Kidney epithelial cell (primary cell): ENCODE measurements at regions not wholly inside any gene's neighbourhood (a gene's known extent, or its start where the extent isn't known, plus 50 kb on each side); places are given as distances from the start of the nearest gene placed in this dataset.
"Not testable (repeated sequence)": the region's sequence is repeated elsewhere in the genome, so short reads cannot be mapped to it uniquely, and the experiment has no call there.

Source experiments
- DNase-seq: peaks from one replicate; pipeline ENCODE4 v3.0.0-alpha.2; 2010; ENCODE audit warnings: low read depth
- H3K27me3 ChIP-seq: 2 replicates; pipeline ENCODE4 v1.6.0; 2011; ENCODE audit warnings: low read length; ENCODE audit not compliant: control insufficient read depth, insufficient read depth
- H3K36me3 ChIP-seq: 2 replicates; pipeline ENCODE4 v1.5.1; 2011; ENCODE audit warnings: low read length; ENCODE audit not compliant: control insufficient read depth, insufficient read depth
- H3K4me3 ChIP-seq: 2 replicates; pipeline ENCODE4 v1.5.1; 2011; ENCODE audit warnings: low read depth, mild to moderate bottlenecking, control low read depth, low read length
- CTCF ChIP-seq: IDR thresholded peaks from 2 replicates; pipeline ENCODE4 v1.5.1; 2011; ENCODE audit warnings: mild to moderate bottlenecking, moderate library complexity, low read length, control low read depth, inconsistent platforms; ENCODE audit not compliant: insufficient read depth, poor library complexity, severe bottlenecking

GRCh38 chrX:109889289-109890006 is 113.5 kb upstream of the TMEM164 start:
- Histone ChIP-seq H3K36me3 (no peaks in the 10 kb centered on the region), H3K4me3 (no peak overlapping the region), H3K27me3 (no peaks in the 10 kb centered on the region)
- DNase-seq, result no peak
- TF ChIP-seq CTCF, result no peak

GRCh38 chrX:109890300-109890699 is 112.6 kb upstream of the TMEM164 start:
- Histone ChIP-seq H3K4me3 (no peak overlapping the region), H3K27me3 (no peaks in the 10 kb centered on the region), H3K36me3 (no peaks in the 10 kb centered on the region)
- no peak for DNase-seq
- TF ChIP-seq CTCF, result no peak

GRCh38 chrX:109890910-109891502 is 111.9 kb upstream of the TMEM164 start:
- Histone ChIP-seq H3K4me3 (no peak overlapping the region), H3K27me3 (no peaks in the 10 kb centered on the region), H3K36me3 (no peaks in the 10 kb centered on the region)
- TF ChIP-seq CTCF, result peak; percentile 86
- peak; percentile 0 for DNase-seq

GRCh38 chrX:109896024-109896423 is 106.9 kb upstream of the TMEM164 start:
- not testable (repeated sequence) for H3K27me3 ChIP-seq, DNase-seq, H3K4me3 ChIP-seq, H3K36me3 ChIP-seq

- no peak for TF ChIP-seq CTCF
- peaks cover 2% of the 10 kb centered on the region for H3K27me3 ChIP-seq
- no peaks in the 10 kb centered on the region for H3K36me3 ChIP-seq
- DNase-seq, result peak; percentile 26
- H3K4me3 ChIP-seq, result no peak overlapping the region
These were observed 100.2 kb upstream of the TMEM164 start for GRCh38 chrX:109902665-109903064.

GRCh38 chrX:109911046-109911445 is 91.9 kb upstream of the TMEM164 start:
- TF ChIP-seq CTCF, result peak; percentile 41
- peaks cover under 1% of the 10 kb centered on the region for H3K27me3 ChIP-seq
- no peak overlapping the region for H3K4me3 ChIP-seq
- no peak for DNase-seq
- no peaks in the 10 kb centered on the region for H3K36me3 ChIP-seq

GRCh38 chrX:109912993-109913392 is 89.9 kb upstream of the TMEM164 start:
- H3K4me3 ChIP-seq, H3K27me3 ChIP-seq, DNase-seq, H3K36me3 ChIP-seq: not testable (repeated sequence)
